Astrocyte of the cerebellum (primary cell): ENCODE measurements at regions not wholly inside any gene's neighbourhood (a gene's known extent, or its start where the extent isn't known, plus 50 kb on each side); places are given as distances from the start of the nearest gene placed in this dataset.

Experiments
- DNase-seq: peaks from one replicate; pipeline ENCODE4 v3.0.0-alpha.2; 2011; ENCODE audit warnings: low read depth
- H3K4me3 ChIP-seq: 2 replicates; pipeline ENCODE4 v1.5.1; 2011; ENCODE audit warnings: mild to moderate bottlenecking, low read depth, low read length, moderate library complexity
- in situ Hi-C: cut with HindIII; loops from 2 replicates; pipeline ENCODE4 v1.10.0; 2017; ENCODE audit warnings: low sequenced_read_pairs
- TF ChIP-seq, protein P1 (sequence below): IDR thresholded peaks from 2 replicates; pipeline ENCODE4 v1.5.1; 2012; ENCODE audit warnings: low read length, low read depth, moderate library complexity, mild to moderate bottlenecking; ENCODE audit errors: missing control alignments

DNA sequence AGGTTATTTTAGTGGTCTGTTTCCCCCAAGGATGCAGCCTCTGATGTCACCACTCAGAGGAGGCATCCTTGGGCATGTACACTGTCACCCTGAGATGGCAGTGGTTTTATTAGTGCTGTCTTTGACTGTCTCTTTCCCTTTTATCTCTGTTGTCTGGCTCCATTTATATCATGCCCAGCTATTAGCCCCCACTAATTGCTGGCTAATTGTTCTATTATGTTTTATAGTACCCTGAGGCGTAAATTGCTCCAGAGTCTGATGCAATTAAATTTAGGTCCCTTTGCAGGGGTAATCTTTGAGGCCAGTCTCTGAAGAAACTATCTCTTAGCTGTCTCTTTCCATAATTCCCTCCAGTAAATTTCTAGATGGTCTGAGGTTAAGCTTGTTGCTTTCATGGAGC lies 301.0 kb upstream of the KLHL29 start:
- in situ Hi-C loops = no loop called here
- TF ChIP-seq, protein P1, sequence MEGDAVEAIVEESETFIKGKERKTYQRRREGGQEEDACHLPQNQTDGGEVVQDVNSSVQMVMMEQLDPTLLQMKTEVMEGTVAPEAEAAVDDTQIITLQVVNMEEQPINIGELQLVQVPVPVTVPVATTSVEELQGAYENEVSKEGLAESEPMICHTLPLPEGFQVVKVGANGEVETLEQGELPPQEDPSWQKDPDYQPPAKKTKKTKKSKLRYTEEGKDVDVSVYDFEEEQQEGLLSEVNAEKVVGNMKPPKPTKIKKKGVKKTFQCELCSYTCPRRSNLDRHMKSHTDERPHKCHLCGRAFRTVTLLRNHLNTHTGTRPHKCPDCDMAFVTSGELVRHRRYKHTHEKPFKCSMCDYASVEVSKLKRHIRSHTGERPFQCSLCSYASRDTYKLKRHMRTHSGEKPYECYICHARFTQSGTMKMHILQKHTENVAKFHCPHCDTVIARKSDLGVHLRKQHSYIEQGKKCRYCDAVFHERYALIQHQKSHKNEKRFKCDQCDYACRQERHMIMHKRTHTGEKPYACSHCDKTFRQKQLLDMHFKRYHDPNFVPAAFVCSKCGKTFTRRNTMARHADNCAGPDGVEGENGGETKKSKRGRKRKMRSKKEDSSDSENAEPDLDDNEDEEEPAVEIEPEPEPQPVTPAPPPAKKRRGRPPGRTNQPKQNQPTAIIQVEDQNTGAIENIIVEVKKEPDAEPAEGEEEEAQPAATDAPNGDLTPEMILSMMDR = no peak
- no peak overlapping the region for H3K4me3 ChIP-seq
- no peak for DNase-seq

DNA sequence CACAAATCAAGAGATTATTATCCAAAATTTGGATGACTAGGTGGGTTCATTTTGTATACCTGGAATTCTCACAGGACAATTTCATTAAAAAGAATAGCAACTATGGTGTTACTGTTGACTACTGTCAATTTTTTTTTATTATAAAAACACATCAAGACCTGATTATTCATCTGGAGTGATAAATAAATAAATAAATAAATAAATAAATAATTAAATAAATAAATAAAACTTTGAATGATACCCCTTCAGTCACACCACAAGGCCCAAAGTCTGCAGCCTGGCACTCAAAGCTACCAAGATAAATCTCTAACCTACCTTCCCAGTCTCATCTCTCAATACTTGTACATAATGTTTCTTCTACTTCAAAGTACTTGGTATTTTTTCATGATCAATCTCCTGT lies 294.0 kb upstream of the KLHL29 start:
- TF ChIP-seq, protein P1 = no peak

DNA sequence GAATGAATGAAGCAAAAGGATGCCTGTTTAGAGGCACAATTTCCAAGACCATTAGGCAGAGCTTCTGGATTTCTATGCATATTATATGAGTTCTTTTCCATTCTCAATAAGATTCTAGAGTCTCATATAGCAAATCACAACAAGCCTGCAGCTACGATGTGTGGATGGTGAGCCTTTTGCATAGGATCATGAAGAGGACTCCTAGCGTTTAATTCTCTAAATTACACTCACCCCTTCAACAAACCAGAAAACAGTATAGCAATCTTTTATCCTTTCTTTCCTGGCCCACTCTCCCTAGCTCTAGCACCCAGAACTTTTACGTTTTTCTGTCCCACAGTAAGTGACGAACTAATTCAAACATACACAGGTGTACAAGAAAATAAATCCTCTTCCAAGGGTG lies 293.1 kb upstream of the KLHL29 start:
- in situ Hi-C loops = no loop called here
- no peak overlapping the region for H3K4me3 ChIP-seq
- TF ChIP-seq, protein P1 = no peak
- DNase-seq = no peak

More for the DNA sequence above, 294.0 kb upstream of the KLHL29 start:
- in situ Hi-C loops = no loop called here
- H3K4me3 ChIP-seq = no peak overlapping the region
- no peak for DNase-seq

DNA sequence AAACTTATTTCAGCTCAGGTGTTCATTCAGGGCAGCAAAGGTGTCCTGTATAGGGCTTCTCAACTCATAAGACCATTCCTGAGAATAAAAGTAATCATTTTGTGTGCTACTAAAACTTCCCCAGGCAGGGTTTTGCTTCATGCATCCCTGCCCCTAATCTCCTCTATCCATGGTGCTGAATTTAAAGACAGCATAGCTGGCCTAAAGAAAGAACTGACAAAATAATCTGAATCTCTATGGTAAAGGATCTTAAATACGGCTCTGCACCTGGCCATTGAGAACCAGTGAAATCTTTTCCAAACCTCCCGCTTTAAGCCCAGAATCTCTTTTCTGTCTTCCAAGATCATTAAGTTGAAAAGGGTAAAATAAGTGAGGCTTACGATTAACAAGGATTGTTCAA lies 292.1 kb upstream of the KLHL29 start:
- no peak overlapping the region for H3K4me3 ChIP-seq
- TF ChIP-seq, protein P1 = no peak
- in situ Hi-C loops = no loop called here
- no peak for DNase-seq

DNA sequence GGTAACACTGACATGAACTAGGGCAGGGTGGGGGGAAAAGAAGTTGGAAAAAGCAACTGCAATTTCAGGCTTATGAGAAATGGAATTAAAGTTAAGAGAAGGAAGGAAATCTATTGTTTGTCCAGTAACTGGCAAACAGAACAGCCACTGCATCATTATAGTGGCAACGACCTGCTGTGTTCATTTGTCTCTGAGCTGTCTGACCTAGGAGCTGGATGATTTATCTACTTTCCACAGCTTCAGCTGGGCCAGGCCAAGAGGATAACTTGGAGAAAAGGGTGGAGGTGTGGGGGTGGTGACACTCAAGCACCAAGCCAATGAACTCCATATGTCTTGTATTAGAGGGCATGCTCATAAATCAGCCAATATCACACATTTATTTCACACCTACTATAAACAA lies 291.5 kb upstream of the KLHL29 start:
- no peak overlapping the region for H3K4me3 ChIP-seq
- no peak for DNase-seq
- TF ChIP-seq, protein P1 = no peak
- in situ Hi-C loops = no loop called here

DNA sequence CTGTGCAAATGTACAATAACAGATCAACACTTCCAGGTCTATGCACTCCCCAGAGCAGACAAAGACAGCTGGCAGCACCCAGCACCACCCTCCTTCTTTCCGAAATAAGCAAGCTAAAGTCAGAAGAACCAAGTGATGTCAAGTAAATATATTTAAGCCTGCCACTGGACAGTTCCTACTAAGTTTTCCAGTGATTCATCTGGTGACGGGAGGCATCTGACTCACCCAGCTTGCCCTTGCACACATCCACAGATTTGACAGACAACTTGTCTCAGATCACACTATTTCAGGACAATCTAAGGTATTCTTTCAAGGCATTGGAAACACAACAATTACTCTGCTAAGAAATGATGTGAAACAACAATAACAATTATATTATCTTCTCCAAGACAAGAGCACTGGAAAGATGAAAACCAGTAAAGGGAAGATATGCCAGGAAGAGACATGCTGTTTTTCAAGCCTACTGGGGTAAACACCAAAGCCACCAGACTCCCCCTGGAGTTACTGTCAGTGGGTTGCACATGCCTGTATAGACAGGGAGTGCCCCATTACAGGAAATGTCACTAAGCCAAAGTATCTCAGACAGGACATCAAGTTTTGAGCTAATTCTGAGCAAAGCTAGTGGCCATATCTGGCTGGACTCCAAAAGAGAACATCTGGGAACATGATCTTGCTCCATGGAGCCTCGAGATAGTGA lies 287.9 kb upstream of the KLHL29 start:
- no peak overlapping the region for H3K4me3 ChIP-seq
- in situ Hi-C loops = no loop called here
- DNase-seq = no peak
- TF ChIP-seq, protein P1 = no peak
